ENCODE measurements at regions not wholly inside any gene's neighbourhood (a gene's known extent, or its start where the extent isn't known, plus 50 kb on each side); places are given as distances from the start of the nearest gene placed in this dataset.

DNA sequence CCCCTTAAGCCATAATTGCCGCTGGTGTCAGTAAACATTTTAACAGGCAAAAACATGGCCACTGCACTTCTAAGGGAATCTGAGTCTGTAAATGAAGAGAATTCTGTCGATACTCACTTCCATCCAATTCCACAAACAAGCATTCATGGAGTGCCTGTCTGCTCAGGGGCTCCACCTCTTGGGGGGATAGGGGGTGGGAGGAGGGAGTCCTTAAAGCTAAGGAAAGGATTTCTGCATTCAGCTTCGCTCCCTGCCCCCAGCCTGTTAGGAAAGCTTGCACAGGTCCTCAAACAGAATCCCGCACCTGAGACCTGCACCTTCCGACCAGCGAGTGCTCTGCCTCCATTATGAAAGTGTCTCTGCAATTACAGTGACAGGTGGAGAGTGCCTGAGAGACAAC lies 130.2 kb upstream of the KIT start:
- DNase-seq (ENCODE audit: extremely low read depth, insufficient read length): no peak
- TF ChIP-seq, protein P1, sequence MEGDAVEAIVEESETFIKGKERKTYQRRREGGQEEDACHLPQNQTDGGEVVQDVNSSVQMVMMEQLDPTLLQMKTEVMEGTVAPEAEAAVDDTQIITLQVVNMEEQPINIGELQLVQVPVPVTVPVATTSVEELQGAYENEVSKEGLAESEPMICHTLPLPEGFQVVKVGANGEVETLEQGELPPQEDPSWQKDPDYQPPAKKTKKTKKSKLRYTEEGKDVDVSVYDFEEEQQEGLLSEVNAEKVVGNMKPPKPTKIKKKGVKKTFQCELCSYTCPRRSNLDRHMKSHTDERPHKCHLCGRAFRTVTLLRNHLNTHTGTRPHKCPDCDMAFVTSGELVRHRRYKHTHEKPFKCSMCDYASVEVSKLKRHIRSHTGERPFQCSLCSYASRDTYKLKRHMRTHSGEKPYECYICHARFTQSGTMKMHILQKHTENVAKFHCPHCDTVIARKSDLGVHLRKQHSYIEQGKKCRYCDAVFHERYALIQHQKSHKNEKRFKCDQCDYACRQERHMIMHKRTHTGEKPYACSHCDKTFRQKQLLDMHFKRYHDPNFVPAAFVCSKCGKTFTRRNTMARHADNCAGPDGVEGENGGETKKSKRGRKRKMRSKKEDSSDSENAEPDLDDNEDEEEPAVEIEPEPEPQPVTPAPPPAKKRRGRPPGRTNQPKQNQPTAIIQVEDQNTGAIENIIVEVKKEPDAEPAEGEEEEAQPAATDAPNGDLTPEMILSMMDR (IDR thresholded peaks at IDR 0.05; ENCODE audit: insufficient read depth, low read length, poor library complexity, severe bottlenecking): no peak
- no peak overlapping the region for H3K4me3 ChIP-seq (replicated peaks; ENCODE audit: low read depth, low read length)

DNA sequence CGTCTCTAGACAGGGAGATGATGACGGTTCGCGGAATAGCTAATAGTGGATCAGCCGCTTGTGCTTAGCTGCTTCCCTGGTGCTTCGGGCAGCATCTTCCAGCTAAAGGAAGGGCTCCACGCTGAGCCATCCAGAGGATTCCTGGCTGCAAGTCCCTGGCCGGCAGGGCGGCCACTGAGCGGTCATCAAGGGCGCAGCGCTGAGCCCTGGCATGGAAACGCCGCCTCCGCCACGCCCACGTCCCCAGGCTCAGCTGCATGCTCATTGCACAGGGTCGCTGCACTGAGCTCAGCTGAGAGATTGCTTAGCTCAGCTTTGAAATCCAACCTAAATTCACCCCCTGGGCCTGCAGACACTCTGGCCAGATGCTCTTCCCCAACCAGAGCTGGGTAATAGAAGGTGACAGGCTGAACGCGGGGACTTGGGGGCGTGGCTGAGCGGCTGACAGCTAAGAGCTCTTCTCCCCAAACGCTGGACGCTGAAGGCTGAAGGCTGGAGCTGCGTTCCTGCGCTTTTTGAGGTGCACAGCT lies 118.2 kb upstream of the KIT start:
- no peaks in the 10 kb centered on the region for H3K27me3 ChIP-seq (replicated peaks; ENCODE audit: control insufficient read depth, insufficient read depth, low read length)
- no peaks in the 10 kb centered on the region for H3K36me3 ChIP-seq (ENCODE audit: control insufficient read depth, insufficient read depth, low read length)
- DNase-seq (ENCODE audit: extremely low read depth, insufficient read length): no peak
- H3K4me3 ChIP-seq (replicated peaks; ENCODE audit: low read depth, low read length): no peak overlapping the region
- TF ChIP-seq, protein P1 (IDR thresholded peaks at IDR 0.05; ENCODE audit: insufficient read depth, low read length, poor library complexity, severe bottlenecking): no peak

More for the DNA sequence above, 130.2 kb upstream of the KIT start:
- H3K27me3 ChIP-seq (replicated peaks; ENCODE audit: control insufficient read depth, insufficient read depth, low read length): no peaks in the 10 kb centered on the region
- no peaks in the 10 kb centered on the region for H3K36me3 ChIP-seq (ENCODE audit: control insufficient read depth, insufficient read depth, low read length)

DNA sequence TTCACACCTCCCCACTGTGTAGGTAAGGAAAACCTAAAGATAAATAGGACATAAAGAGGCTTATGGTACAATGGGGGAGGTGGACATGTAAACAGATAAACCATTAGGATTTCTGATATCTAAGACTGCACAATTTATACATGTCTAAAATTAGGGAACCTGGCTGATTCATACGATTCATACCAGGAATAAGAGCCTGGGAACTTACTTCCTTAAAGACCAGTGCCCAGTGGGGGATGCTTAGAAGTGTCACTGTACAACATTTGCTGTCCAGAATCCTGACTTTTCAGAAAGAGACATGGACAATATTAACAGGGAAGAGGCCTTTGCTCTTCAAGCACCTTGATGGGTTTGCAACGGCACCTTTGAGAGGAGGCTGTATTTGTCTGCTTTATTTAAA lies 116.8 kb upstream of the KIT start:
- TF ChIP-seq, protein P1 (IDR thresholded peaks at IDR 0.05; ENCODE audit: insufficient read depth, low read length, poor library complexity, severe bottlenecking): no peak
- Histone ChIP-seq H3K36me3 (ENCODE audit: control insufficient read depth, insufficient read depth, low read length) (no peaks in the 10 kb centered on the region), H3K4me3 (replicated peaks; ENCODE audit: low read depth, low read length) (no peak overlapping the region), H3K27me3 (replicated peaks; ENCODE audit: control insufficient read depth, insufficient read depth, low read length) (no peaks in the 10 kb centered on the region)
- DNase-seq (ENCODE audit: extremely low read depth, insufficient read length): no peak

DNA sequence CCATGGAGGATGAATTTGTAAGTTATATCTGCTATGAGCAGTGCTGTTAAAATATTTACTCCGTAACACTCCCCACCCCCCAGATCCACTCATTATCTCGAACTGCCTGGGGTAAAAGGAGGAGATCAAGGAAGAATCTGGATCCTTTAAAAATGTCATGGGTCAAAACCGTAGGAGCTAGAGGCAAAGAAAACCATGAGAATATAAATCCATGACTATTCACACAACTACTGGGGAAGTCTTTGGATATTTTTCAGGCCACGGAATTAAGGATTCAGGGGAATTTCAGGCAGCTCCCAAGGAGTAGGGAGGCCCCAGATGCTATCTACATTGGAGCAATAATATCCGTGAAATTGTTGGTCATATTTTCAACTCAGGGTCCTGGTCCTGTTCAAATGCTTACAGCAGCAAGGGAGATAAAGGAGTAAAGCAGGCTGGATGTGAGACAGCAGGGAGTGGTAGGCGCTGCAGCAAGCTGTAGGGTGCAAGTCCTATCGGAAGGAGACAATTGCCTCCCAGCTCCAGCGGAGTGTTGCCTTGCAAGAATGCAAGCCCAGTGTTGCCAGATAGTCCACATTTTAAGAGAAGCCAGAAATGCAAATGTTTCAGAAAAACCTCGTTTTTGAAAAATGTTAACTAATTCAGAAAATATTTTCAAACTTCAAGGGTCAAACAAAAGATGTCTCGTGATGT lies 116.2 kb upstream of the KIT start:
- DNase-seq (ENCODE audit: extremely low read depth, insufficient read length): no peak
- no peaks in the 10 kb centered on the region for H3K27me3 ChIP-seq (replicated peaks; ENCODE audit: control insufficient read depth, insufficient read depth, low read length)
- H3K4me3 ChIP-seq (replicated peaks; ENCODE audit: low read depth, low read length): no peak overlapping the region
- H3K36me3 ChIP-seq (ENCODE audit: control insufficient read depth, insufficient read depth, low read length): no peaks in the 10 kb centered on the region
- TF ChIP-seq, protein P1 (IDR thresholded peaks at IDR 0.05; ENCODE audit: insufficient read depth, low read length, poor library complexity, severe bottlenecking): no peak

DNA sequence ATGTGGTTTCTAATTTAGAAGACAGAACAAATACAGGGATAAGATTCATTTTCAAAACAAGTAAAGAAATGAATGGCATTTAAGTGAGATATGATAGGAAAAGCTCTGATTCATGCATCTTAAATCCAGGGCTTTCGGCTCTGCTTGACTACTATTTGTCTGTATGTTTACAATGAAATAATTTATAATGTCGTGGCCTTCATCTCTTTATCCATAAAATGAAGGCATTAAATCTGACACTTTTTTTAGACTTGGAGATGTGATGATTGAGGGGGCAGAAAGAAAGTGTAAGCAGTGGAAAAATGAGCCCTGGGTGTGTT lies 115.7 kb upstream of the KIT start:
- no peaks in the 10 kb centered on the region for H3K36me3 ChIP-seq (ENCODE audit: control insufficient read depth, insufficient read depth, low read length)
- no peaks in the 10 kb centered on the region for H3K27me3 ChIP-seq (replicated peaks; ENCODE audit: control insufficient read depth, insufficient read depth, low read length)
- TF ChIP-seq, protein P1 (IDR thresholded peaks at IDR 0.05; ENCODE audit: insufficient read depth, low read length, poor library complexity, severe bottlenecking): no peak
- DNase-seq (ENCODE audit: extremely low read depth, insufficient read length): no peak
- H3K4me3 ChIP-seq (replicated peaks; ENCODE audit: low read depth, low read length): no peak overlapping the region

Measured in GM06990 (cell line).